GM18502 (cell line): ENCODE measurements at regions not wholly inside any gene's neighbourhood (a gene's known extent, or its start where the extent isn't known, plus 50 kb on each side); places are given as distances from the start of the nearest gene placed in this dataset.
"Not testable (repeated sequence)": the region's sequence is repeated elsewhere in the genome, so short reads cannot be mapped to it uniquely, and the experiment has no call there.

Experiments used
- ATAC-seq: cut with Tn5 transposase; IDR thresholded peaks from one replicate; pipeline ENCODE4 v1.9.1; 2021; ENCODE audit warnings: mild to moderate bottlenecking; ENCODE audit not compliant: unreplicated experiment, poor library complexity

DNA sequence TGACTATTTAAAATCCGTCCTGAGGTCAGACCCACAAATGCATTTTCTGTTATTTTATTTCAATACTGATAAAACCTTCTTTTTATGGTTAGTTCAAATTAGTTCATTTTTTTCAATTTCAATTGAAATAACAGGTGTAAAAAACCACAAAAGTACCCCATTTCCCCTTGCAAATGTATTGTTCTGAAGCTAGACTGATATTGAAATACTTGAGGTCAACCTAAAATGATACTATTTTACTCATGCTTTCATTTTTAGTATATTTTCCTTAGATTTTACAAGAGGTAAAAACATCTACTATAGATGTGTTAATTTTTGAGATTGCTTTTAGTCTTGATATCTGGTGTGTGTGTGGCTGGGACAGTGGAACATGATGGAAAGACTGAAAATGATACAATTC lies 2237.8 kb downstream of the ARAP2 start:
- not testable (repeated sequence) for ATAC-seq

DNA sequence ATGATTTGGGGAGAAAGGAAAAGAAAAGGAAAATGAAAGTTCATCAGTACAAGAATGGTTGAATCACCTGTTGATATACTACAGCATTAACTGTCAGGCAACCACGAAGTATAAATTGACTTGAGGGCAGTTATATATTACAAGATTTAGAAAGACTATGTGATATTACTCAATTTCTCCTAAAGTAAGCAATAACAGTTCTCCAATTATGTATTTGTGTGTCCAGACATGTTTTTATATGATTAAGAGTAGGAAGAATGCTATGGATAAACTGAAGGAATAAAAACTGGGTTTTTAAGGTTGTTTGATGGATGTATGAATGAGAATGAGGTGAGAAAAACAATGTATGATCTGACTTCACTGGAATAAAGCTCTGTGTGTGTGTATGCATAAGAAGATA lies 2234.4 kb downstream of the ARAP2 start:
- ATAC-seq = no peak

DNA sequence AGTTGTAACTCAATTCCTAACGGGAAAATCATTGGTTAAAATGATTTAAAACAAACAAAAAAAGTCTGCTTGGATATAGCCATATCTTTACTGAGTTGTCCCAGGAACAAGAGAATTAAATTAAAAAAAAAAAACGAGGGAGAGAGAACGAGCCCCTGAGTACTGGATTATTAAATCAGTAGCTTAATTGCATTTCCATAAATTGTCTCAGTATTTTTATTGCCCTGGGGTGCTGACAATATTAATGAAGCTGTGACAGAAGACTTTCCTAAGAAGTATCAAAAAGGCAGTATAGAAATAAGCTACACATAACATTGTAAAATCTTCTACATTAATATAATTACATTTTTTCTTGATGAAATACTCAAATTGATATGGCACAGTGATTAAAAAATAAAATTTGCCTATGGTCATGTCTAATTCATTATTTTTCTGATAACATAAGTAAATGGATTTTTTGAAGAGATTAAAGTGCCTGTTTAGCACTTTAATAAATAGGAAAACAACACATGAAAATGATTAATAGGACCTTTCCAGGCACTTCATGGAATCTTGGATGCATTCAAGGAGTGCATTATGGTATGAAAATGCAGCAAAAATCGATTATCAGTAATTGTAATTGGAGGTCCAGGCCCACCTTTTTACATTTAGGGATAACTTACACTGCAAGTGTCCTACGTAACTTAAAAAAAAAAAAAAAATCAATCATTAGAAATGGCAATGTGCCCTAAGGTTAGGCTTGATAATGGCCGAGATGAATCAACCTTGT lies 2233.4 kb downstream of the ARAP2 start:
- ATAC-seq = no peak

DNA sequence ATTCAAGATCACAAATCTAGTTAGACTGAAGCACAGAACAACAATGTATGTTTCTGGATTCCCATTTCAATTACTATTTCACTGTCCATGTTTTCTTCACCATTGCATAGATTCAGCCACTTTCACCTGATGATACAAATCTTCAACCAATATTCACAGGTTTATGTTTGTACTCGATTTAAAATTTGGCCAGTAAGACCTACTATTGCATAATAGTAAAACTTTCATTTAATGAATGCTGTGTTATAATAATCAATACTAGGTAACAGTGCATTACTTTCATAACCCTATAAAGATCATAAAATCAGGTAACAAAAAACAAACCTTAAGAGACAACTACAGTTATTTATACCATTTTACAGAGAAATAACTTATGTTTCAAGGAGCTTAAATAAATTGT lies 2209.1 kb downstream of the ARAP2 start:
- ATAC-seq = no peak

DNA sequence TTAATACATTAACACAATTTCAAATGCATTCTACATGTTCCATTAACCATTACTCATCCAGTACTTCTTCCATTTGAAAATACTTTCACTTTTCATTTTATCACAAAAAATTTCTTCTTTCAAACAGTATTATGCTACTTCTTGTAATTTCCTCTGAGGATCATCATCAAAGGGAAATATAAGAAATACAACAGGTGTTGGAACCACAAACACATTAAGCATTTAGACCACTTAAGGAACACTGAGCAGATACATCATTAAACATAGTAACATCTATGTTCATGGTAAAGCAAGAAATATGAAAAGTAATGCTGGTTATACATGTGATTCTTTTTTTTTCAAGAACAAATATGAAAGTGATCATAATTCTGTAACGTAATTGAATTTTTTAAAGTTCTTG lies 2207.0 kb downstream of the ARAP2 start:
- no peak for ATAC-seq

DNA sequence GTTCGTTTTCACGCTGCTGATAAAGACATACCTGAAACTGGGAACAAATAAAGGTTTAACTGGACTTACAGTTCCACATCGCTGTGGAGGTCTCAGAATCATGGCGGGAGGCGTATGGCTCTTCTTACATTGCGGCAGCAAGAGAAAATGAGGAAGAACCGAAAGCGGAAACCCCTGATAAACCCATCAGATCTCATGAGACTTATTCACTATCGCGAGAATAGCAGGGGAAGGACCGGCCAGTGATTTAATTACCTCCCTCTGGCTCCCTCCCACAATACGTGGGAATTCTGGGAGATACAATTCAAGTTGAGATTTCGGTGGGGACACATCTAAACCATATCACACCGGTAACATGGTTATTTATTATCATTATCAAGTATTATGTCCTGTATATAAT lies 2204.5 kb downstream of the ARAP2 start:
- ATAC-seq = no peak

DNA sequence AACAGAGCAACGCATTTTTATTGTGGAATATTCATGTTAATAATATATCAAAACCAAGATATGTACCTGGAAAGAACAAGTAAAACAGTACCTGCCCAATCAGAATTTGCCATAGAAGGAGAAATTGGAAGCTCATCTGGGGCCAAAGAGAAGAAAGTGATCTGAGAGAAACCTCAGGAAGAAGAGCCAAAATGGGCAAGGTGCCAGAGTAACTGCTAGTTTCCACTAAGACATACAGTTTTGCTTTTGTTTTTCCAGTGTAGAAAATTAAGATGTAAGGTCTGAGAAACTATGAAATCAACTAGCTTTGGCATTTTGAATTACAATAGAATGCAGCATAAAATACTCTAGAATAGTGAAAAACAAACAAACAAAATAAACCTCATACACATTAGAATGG lies 2201.2 kb downstream of the ARAP2 start:
- ATAC-seq = no peak

DNA sequence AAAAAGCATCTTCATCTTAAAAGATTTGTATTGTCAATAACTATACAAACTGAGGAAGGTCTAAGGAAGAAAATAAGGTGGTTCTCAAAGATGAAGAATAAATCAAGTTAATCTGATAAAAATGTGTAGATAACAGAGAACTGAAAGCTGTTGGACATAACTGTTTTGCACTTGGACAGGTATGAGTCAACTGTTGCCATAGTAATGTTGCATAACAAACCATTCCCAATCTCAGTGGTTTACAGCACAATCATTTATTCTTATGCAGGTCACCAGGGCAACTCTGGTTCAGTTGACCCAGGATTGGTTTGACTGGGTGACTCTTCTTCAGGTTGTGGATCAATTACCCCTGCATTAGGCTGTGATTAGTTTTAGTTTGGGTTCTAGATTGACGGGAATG lies 2197.7 kb downstream of the ARAP2 start:
- no peak for ATAC-seq

DNA sequence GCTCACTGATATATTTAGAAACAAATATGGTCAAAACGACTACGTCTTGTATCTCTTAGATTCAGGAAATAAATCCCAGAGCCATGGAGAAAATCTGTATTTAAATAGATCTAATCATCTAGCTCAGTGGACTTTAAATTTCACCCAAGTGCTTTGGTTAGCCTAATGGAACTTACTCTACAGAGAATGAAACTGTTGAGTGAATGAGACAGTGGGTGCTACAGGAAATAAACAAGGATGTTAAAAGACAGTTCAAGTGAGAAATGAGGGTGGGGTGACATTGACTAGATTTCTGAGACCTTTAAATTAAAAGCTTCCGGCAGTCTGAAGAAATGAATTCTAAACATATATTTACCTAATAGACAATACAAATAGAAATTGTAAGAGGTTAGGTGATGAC lies 2197.0 kb downstream of the ARAP2 start:
- no peak for ATAC-seq

DNA sequence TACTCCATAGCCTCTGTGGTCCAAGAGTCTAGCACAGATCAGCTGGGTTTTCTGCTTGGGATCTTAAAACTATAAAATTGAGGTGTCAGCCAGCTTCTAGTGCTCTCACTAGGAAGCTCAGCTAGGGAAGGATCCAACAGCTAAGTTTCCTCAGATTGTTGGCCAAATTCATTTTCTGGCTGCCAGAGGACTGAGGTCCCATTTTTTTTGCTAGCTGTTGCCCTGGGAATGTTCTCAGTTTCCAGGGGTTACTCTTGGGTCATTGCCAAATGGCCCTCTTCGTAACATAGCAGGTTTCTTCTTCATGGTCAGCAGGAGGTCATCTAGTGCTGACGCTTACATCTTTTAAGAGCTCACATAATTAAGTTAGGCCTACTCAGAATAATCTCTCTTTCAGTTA lies 2178.2 kb downstream of the ARAP2 start:
- ATAC-seq = no peak

DNA sequence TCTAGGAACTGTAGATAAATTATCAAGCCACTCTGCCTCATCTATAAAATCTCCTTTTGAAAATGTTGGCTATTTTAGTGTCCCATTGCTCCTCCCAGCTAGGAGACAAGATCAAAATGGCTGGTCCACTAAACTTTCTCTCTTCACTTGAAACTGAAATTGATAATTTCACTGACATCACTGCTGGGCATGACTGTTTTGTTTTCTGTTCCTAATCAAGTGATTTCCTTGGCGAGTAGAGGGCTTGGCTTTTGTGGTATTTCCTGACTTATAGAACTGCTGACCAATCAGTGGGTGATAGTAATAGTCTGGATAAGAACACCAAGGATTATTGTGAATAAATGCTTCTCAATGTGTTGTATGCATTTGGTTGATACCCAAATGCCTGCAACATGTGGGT lies 2152.9 kb downstream of the ARAP2 start:
- no peak for ATAC-seq

DNA sequence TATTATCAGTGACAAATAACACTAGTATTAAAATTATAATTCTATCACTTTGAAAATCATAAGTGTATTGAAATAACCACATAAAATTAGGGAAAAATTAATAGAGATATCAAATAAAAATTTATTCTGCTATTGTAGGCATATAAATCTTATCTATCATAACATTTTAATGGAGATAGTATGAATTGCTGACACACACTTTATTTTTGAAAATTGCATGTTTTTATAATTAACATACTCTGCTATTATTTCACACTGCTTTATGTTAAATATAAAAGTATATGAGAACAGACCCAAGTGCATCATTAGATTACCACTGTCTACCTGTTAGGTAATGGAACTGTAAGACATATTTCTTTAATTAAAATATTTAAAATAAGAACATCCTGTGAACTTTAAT lies 2150.2 kb downstream of the ARAP2 start:
- no peak for ATAC-seq

DNA sequence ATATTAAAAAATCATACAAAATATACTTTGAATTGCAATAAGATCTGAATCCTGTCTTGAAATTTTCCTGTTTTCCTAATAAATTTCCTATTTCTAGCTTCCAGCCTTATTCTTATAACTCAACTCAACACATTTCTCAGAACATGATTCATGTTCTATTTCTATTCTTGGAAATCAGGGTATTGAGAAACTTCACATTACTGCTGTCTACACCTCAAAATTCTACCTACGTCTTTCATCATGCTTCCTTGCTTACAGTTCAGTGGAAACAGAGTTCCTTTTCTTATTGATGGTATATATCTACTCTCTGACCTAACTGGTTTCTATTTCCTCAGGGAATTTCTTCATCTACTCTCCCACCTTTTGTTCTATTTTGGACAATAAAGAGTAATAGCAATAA lies 2139.0 kb downstream of the ARAP2 start:
- ATAC-seq = no peak

DNA sequence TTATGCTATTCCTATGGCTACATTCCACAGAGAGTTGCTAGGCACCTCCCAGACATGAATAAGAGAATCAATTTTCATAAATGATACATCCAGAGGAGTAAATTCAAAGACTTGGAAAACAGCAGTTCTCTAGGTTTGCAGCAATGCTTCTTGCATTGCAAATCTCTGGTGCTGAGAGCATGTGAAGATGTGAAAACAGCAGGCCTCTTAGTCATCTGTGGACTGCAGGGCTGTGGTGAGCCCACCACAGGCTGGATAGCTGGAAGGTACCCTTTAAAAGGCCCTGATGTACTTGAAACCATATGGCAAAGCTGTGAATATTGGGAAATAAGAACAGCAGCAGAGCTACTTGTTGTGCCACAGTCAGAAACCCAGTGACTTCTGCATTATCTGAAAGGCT lies 2135.9 kb downstream of the ARAP2 start:
- no peak for ATAC-seq

DNA sequence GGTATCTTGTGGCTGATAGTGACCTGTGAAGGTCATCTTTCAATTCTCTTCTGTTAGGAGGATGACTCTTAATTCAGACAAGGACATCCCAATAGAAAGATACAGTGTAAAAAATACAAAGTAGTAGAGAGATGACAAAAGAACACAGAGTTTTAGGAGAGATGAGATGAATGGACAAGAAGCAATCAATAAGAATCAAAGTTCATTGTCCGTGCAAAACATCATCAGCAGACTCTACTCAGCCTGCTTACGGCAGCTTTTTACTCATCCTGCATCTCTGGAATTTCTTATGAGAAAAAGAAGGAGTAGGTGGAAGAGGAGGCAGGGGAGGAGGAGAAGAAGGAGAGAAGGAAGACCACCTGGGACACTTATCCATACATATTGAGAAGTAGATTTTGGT lies 2131.7 kb downstream of the ARAP2 start:
- ATAC-seq = no peak

DNA sequence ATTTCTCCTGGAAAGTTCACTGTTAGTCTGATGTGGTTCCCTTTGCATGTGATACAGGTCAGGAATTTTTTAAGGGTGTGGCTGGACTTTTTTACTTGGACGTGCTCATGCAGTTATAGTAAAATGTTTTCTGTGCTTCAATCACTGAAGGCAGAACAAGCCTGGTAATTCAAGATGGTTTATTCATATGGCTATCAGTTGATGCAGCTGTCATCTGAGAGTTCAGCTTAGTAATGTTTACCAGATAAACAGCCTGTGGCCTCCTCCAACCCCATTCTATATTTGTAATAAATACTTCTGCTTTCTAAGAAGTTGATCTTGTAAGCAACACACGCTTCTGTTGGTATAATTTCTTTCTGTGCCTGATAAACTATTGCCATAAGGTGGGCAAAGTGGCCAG lies 2105.9 kb downstream of the ARAP2 start:
- ATAC-seq = no peak

DNA sequence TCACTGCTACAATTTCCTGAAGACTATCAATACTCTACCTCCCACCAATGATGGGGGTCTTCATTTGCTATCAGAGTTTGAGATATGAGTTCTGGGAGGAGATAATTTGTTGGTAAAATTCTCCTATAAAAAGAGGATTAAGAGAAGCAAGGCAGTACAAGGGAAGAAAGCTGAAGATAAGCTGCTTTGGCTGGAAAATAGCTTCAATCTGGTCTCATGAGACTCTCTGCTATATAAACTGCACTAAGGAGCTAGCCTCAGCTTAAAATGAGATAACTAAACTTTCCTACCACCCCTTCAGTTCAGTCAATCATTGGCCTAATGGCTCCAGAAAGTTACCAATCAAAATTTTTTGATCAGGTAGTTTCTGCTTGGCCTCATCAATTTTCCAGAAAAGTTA lies 2105.0 kb downstream of the ARAP2 start:
- no peak for ATAC-seq

DNA sequence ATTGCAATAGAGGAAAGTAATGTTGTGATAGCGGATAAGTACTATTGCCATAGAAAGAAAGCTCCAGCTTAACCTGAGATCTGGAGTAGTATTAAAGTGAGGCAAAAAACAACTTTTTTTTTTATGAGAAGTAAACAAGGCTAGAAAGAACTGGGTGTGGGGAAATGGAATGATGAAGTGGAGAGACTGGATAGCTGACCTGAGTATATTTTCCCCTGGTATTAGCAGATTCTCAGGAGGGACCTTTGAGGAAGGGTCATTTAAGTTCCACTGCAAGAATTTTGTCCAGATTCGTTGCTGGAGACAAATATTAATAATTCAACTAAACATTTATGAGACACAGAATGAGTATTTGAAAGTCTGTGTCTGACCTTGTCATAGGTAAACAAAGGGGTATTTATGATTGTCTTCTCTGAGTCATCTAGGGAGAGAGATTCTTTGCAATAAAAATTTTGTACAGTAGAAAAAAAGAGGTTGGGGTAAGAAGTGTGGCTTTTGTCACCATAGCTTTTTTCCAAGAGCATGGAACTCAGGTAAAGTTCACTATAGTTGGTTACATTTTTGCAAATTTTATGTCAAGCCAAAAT lies 2095.9 kb downstream of the ARAP2 start:
- ATAC-seq = no peak

DNA sequence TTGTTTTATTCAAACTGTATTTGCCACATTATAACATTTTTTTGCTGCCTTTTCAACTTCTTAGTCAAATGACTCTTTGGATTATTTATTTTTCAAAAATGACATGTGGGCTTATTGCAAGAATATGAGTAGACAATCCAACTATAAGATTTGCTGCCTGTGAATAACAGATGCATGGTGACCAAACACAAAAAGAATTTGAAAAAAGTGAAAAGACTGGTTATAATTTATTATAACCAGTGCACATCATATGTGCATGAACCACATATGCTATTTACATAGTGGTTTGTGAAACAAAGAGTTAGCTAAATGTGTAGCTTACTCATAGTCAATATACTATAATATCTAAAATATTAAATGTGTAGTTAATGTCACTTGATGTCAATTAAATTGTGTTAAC lies 2086.8 kb downstream of the ARAP2 start:
- no peak for ATAC-seq

DNA sequence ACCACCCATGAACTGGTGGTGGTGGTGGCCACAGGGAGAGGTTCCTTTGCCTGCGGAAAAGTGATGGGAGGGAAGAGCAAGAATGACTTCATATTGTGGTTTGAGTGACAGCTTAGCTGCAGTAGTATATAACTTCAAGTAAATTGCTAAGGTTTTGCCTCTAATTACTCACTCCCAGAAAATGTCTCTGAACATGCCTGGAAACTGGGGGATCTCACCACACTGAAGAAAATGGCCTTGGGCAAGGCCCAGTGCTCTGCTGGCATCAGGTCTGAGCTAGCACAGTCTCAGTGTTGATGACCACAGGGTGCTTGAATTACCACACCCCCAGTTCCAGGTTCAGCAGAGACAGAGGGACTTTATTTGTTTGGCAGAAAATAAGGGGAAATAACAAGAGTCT lies 2085.4 kb downstream of the ARAP2 start:
- ATAC-seq = no peak

DNA sequence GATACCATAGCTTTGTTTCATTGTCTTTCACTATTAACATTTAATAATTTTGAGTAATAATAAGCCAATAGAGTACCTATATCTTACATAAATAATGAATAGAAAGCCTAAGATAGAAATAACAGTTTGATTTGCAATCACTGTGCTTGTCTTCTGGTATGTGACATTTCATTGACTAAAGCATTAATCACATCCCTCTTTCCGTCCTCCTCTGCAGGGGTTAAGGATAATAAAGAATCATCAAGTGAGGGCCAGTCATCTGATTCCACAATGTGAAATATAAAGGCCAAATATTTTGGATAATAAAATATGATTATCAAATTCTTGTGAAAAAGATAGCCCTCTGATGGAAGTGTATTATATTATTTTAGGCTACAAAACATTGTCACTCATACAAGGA lies 2073.4 kb downstream of the ARAP2 start:
- ATAC-seq = no peak

DNA sequence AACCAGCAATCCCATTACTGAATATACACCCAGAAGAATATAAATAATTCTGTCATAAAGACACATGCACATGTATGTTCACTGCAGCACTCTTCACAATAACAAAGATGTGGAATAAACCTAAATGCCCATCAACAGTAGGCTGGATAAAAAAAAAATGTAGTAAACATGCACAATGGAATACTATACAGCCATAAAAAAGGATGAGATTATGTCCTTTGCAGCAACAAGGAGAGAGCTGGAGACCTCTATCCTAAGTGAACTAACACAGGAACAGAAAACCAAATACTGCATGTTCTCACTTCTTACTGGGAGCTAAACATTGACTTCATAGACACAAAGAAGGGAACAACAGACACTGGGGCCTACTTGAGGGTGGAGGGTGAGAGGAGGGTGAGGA lies 2067.7 kb downstream of the ARAP2 start:
- no peak for ATAC-seq
